CD14-positive monocyte (primary cell): ENCODE measurements at regions not wholly inside any gene's neighbourhood (a gene's known extent, or its start where the extent isn't known, plus 50 kb on each side); places are given as distances from the start of the nearest gene placed in this dataset.

Experiments used
- DNase-seq, 3 donors: peaks; one replicate each; pipeline ENCODE4 v3.0.0-alpha.2; 2011 to 2022
- H2AFZ ChIP-seq: 2 replicates; pipeline ENCODE4 v1.6.0; 2012; ENCODE audit warnings: mild to moderate bottlenecking, low read depth, low read length, inconsistent platforms; ENCODE audit not compliant: insufficient read depth, poor library complexity, severe bottlenecking
- H3K27ac ChIP-seq, 2 donors: 1 replicate in 1 of 2; 2 replicates in 1 of 2; pipeline ENCODE4 v1.5.1; 2012 to 2013; ENCODE audit warnings: low read length in 2 of 2, control low read depth in 1 of 2, inconsistent platforms in 1 of 2, low read depth in 1 of 2, mild to moderate bottlenecking in 1 of 2
- H3K27me3 ChIP-seq, 2 donors: one replicate each; pipeline versions ENCODE4 v1.6.0 to v1.6.1; 2011 to 2013; ENCODE audit warnings: low read length in 2 of 2; ENCODE audit not compliant: control insufficient read depth in 2 of 2, insufficient read depth in 2 of 2
- H3K36me3 ChIP-seq, 2 donors: replicated peaks in 1 of 2; 1 replicate in 1 of 2; 2 replicates in 1 of 2; pipeline versions ENCODE4 v1.5.1 to v1.6.1; 2012 to 2013; ENCODE audit warnings: low read length in 2 of 2, control low read depth in 1 of 2, inconsistent platforms in 1 of 2, mild to moderate bottlenecking in 1 of 2; ENCODE audit not compliant: insufficient read depth in 2 of 2, control insufficient read depth in 1 of 2
- H3K4me1 ChIP-seq, 2 donors: 1 replicate in 1 of 2; 2 replicates in 1 of 2; pipeline versions ENCODE4 v1.5.1 to v1.6.1; 2012 to 2013; ENCODE audit warnings: low read length in 2 of 2, control low read depth in 1 of 2, inconsistent platforms in 1 of 2, mild to moderate bottlenecking in 1 of 2, moderate library complexity in 1 of 2; ENCODE audit not compliant: insufficient read depth in 2 of 2, control insufficient read depth in 1 of 2
- H3K4me2 ChIP-seq: replicated peaks from 2 replicates; pipeline ENCODE3; 2012; ENCODE audit warnings: low read length, moderate library complexity, mild to moderate bottlenecking; ENCODE audit not compliant: poor library complexity, severe bottlenecking; ENCODE audit errors: extremely low read depth
- H3K4me3 ChIP-seq, 3 experiments: fragments of 200-600 bp in 1 of 3; sonication (generic) in 1 of 3; replicated peaks in 1 of 3; 1 replicate in 2 of 3; 2 replicates in 1 of 3; pipeline ENCODE4 v1.5.1; 2011 to 2013; ENCODE audit warnings: low read length in 3 of 3, mild to moderate bottlenecking in 3 of 3, control low read depth in 2 of 3, low read depth in 2 of 3, inconsistent platforms in 1 of 3, moderate library complexity in 1 of 3
- H3K79me2 ChIP-seq: 2 replicates; pipeline ENCODE4 v1.6.0; 2012; ENCODE audit warnings: mild to moderate bottlenecking, control low read depth, inconsistent platforms, low read length, moderate library complexity; ENCODE audit not compliant: insufficient read depth
- H3K9ac ChIP-seq: 2 replicates; pipeline ENCODE4 v1.6.0; 2017; ENCODE audit warnings: low read length, mild to moderate bottlenecking; ENCODE audit not compliant: insufficient read depth, poor library complexity, severe bottlenecking
- H3K9me3 ChIP-seq, 2 donors: replicated peaks in 1 of 2; 1 replicate in 1 of 2; 2 replicates in 1 of 2; pipeline versions ENCODE4 v1.5.1 to v1.6.1; 2012 to 2013; ENCODE audit warnings: low read length in 2 of 2, control low read depth in 1 of 2; ENCODE audit not compliant: control insufficient read depth in 1 of 2, insufficient read depth in 1 of 2
- H4K20me1 ChIP-seq: 2 replicates; pipeline ENCODE4 v1.6.0; 2012; ENCODE audit warnings: mild to moderate bottlenecking, low read length, control low read depth, moderate library complexity; ENCODE audit not compliant: insufficient read depth
- H3K27ac Mint-ChIP-seq, 7 donors: one replicate each; pipeline ENCODE4 v1.8.0; 2020; ENCODE audit warnings: mild to moderate bottlenecking in 7 of 7, mixed read lengths in 7 of 7, moderate library complexity in 6 of 7, inconsistent platforms in 2 of 7
- H3K27me3 Mint-ChIP-seq, 3 donors: one replicate each; pipeline ENCODE4 v1.8.0; 2021 to 2022; ENCODE audit warnings: low read depth in 3 of 3, mild to moderate bottlenecking in 3 of 3, mixed read lengths in 3 of 3, moderate library complexity in 3 of 3, inconsistent platforms in 1 of 3
- H3K36me3 Mint-ChIP-seq, 2 donors: one replicate each; pipeline ENCODE4 v1.8.0; 2020; ENCODE audit warnings: mixed read lengths in 2 of 2, inconsistent platforms in 1 of 2, mild to moderate bottlenecking in 1 of 2
- H3K4me1 Mint-ChIP-seq: one replicate; pipeline ENCODE4 v1.8.0; 2020; ENCODE audit warnings: mild to moderate bottlenecking, mixed read lengths
- H3K4me3 Mint-ChIP-seq, 2 donors: one replicate each; pipeline ENCODE4 v1.8.0; 2020; ENCODE audit warnings: mild to moderate bottlenecking in 2 of 2, mixed read lengths in 2 of 2, moderate library complexity in 1 of 2
- H3K9me3 Mint-ChIP-seq, 7 donors: one replicate each; pipeline ENCODE4 v1.8.0; 2020 to 2022; ENCODE audit warnings: mixed read lengths in 7 of 7, mild to moderate bottlenecking in 6 of 7, moderate library complexity in 6 of 7, inconsistent platforms in 2 of 7
- CTCF ChIP-seq: fragments of 200-600 bp; IDR thresholded peaks from one replicate; pipeline ENCODE4 v1.8.0; 2022; ENCODE audit warnings: antibody characterized with exemption, mild to moderate bottlenecking
- WGBS: methylation state at CpG from one replicate; pipeline ENCODE4 v1.1.5; 2013; ENCODE audit warnings: missing lambda C conversion rate; ENCODE audit not compliant: insufficient coverage; 5-methylcytosine and 5-hydroxymethylcytosine counted together
- intact Hi-C, 2 donors: fragments of 100-400 bp; cut with micrococcal nuclease; formaldehyde crosslinking; loops; one replicate each; pipeline versions ENCODE4 v1.15.0 to v1.15.1; 2023

DNA sequence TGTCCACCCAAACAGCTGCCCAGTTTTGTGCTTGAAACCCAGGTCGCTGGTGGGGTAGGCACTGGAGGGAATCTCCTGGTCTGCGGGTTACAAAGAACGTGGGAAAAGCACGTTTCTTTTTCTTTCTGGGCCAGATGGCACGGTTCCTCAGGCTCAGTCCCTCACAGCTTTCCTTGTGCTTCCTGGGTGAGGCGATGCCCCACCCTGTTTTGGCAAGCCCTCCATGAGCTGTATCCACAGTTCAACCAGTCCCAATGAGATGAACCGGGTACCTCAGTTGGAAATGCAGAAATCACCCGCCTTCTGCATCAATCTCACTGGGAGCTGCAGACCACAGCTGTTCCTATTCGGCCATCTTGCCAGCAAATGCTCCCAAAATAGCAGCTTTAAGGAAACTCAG, 51.4 kb upstream of the TMTC2 start:
- TF ChIP-seq CTCF: no peak
- H4K20me1 ChIP-seq: no peaks in the 10 kb centered on the region
- H3K36me3 ChIP-seq: no peaks in the 10 kb centered on the region
- H3K4me2 ChIP-seq: no peak overlapping the region
- peaks cover 0 to 2% (median 1%) of the 10 kb centered on the region in 3 donors for H3K27me3 Mint-ChIP-seq
- no peak overlapping the region for H3K27ac ChIP-seq
- intact Hi-C loops: no loop called here
- no peaks in the 10 kb centered on the region for H3K4me1 Mint-ChIP-seq
- H3K9me3 ChIP-seq: peaks cover 0 to 10% of the 10 kb centered on the region in 2 donors
- DNase-seq: no peak
- H3K27me3 ChIP-seq: no peaks in the 10 kb centered on the region
- H3K4me1 ChIP-seq: no peaks in the 10 kb centered on the region
- H3K36me3 Mint-ChIP-seq: no peaks in the 10 kb centered on the region
- H3K27ac Mint-ChIP-seq: no peak overlapping the region
- H3K9me3 Mint-ChIP-seq: peaks cover 3 to 13% (median 9%) of the 10 kb centered on the region in 7 donors
- H2AFZ ChIP-seq: no peak overlapping the region
- H3K4me3 Mint-ChIP-seq: no peak overlapping the region
- WGBS: 91% methylated on average over 8 of the region's 9 CpGs
- H3K4me3 ChIP-seq: no peak overlapping the region
- H3K79me2 ChIP-seq: no peaks in the 10 kb centered on the region
- no peak overlapping the region for H3K9ac ChIP-seq
